ENCODE measurements at regions not wholly inside any gene's neighbourhood (a gene's known extent, or its start where the extent isn't known, plus 50 kb on each side); places are given as distances from the start of the nearest gene placed in this dataset.

DNA sequence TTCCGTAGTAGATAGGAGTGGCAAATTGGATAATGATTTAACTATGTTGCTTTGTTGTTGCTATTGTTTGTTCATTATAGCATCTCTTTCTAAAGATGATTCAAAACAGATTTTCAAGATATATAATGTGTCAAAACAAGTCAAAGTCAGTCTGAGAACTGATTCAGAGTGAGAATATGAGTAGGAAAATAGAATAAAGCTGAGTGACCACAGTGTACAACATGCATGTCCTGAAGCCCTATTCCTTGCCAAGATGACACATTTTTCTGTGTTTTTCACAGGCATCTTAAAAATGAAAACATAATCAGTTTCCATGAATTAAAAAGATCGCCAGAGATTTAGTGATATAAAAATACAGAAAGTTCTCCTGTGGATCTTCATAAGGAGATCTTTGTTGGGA is 57.0 kb upstream of the THRB start:
- TF ChIP-seq, protein P1, sequence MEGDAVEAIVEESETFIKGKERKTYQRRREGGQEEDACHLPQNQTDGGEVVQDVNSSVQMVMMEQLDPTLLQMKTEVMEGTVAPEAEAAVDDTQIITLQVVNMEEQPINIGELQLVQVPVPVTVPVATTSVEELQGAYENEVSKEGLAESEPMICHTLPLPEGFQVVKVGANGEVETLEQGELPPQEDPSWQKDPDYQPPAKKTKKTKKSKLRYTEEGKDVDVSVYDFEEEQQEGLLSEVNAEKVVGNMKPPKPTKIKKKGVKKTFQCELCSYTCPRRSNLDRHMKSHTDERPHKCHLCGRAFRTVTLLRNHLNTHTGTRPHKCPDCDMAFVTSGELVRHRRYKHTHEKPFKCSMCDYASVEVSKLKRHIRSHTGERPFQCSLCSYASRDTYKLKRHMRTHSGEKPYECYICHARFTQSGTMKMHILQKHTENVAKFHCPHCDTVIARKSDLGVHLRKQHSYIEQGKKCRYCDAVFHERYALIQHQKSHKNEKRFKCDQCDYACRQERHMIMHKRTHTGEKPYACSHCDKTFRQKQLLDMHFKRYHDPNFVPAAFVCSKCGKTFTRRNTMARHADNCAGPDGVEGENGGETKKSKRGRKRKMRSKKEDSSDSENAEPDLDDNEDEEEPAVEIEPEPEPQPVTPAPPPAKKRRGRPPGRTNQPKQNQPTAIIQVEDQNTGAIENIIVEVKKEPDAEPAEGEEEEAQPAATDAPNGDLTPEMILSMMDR (conservative IDR thresholded peaks at IDR 0.05; ENCODE audit: low read depth, low read length), result no peak
- TF ChIP-seq BHLHE40 (IDR thresholded peaks at IDR 0.05; ENCODE audit: low read depth, low read length), result no peak
- no peak for TF ChIP-seq MAZ (IDR thresholded peaks at IDR 0.05; ENCODE audit: borderline replicate concordance, low read depth, low read length)
- no peak for TF ChIP-seq POLR2A (IDR thresholded peaks at IDR 0.05; ENCODE audit: low read depth, low read length)
- no peak for TF ChIP-seq RAD21 (IDR thresholded peaks at IDR 0.05; ENCODE audit: low read length)
- TF ChIP-seq NFE2L2 (IDR thresholded peaks at IDR 0.05; ENCODE audit: low read depth, low read length), result no peak
- TF ChIP-seq, protein P2, sequence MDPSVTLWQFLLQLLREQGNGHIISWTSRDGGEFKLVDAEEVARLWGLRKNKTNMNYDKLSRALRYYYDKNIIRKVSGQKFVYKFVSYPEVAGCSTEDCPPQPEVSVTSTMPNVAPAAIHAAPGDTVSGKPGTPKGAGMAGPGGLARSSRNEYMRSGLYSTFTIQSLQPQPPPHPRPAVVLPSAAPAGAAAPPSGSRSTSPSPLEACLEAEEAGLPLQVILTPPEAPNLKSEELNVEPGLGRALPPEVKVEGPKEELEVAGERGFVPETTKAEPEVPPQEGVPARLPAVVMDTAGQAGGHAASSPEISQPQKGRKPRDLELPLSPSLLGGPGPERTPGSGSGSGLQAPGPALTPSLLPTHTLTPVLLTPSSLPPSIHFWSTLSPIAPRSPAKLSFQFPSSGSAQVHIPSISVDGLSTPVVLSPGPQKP (IDR thresholded peaks at IDR 0.05; ENCODE audit: borderline replicate concordance, low read depth, low read length), result no peak
- no peak for TF ChIP-seq MAFK (IDR thresholded peaks at IDR 0.05; ENCODE audit: low read depth, low read length)
- no peak for TF ChIP-seq MXI1 (IDR thresholded peaks at IDR 0.05; ENCODE audit: borderline replicate concordance, low read depth, low read length)
